ENCODE measurements at regions not wholly inside any gene's neighbourhood (a gene's known extent, or its start where the extent isn't known, plus 50 kb on each side); places are given as distances from the start of the nearest gene placed in this dataset.

- TF ChIP-seq JUND (IDR thresholded peaks at IDR 0.05; ENCODE audit: low read depth), result no peak
- DNase-seq (ENCODE audit: low read depth in 1 of 2, low spot score in 1 of 2), result no peak
- in situ Hi-C loops (cut with HindIII; ENCODE audit: low pct_unique_long_range_greater_than_20kb, low sequenced_read_pairs), result no loop called here
Observed at GRCh38 chr10:106341356-106341755, 823.1 kb downstream of the SORCS1 start.

DNA sequence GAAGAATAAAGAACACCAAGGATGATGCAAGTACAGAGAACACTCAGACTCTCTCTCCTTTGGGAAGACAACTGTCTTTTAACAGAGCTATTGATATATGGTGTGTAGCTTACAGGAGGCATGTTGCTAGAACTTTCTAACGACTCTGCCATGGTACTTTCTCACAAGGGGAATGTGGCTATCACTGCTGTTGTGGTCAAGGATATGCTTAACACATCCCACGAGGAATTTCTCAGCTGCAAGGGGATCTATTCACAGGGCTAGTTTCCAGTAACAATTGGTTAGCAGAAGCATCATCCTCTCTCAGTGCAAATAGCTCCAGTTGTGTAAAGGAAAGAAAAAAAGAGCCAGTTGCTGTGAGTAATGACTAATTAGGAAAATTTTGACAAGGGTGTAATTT, 826.0 kb downstream of the SORCS1 start:
- DNase-seq (ENCODE audit: low read depth in 1 of 2, low spot score in 1 of 2), result no peak
- in situ Hi-C loops (cut with HindIII; ENCODE audit: low pct_unique_long_range_greater_than_20kb, low sequenced_read_pairs), result no loop called here
- TF ChIP-seq JUND (IDR thresholded peaks at IDR 0.05; ENCODE audit: low read depth), result no peak

DNA sequence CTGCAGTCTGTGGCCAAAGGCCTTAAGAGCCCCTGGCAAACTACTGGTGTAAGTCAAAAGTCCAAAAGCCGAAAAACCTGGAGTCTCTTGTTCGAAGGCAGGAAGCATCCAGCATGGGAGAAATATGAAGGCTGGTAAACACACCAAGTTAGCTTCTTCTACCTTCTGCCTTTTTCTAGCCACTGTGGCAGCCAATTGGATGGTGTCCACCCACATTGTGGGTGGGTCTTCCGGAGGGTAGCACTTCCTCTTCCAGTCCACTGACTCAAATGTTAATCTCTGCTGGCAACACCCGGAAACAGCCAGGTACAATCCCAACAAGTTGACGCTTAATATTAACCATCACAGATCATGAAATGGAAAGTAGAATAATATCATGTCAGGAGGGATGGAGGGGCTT, 827.6 kb downstream of the SORCS1 start:
- no peak for TF ChIP-seq JUND (IDR thresholded peaks at IDR 0.05; ENCODE audit: low read depth)
- no peak for DNase-seq (ENCODE audit: low read depth in 1 of 2, low spot score in 1 of 2)
- in situ Hi-C loops (cut with HindIII; ENCODE audit: low pct_unique_long_range_greater_than_20kb, low sequenced_read_pairs), result no loop called here

GRCh38 chr10:106327747-106328146, 836.8 kb downstream of the SORCS1 start:
- TF ChIP-seq JUND (IDR thresholded peaks at IDR 0.05; ENCODE audit: low read depth), result no peak
- no peak for DNase-seq (ENCODE audit: low read depth in 1 of 2, low spot score in 1 of 2)
- in situ Hi-C loops (cut with HindIII; ENCODE audit: low pct_unique_long_range_greater_than_20kb, low sequenced_read_pairs), result no loop called here

- in situ Hi-C loops (cut with HindIII; ENCODE audit: low pct_unique_long_range_greater_than_20kb, low sequenced_read_pairs), result no loop called here
- TF ChIP-seq JUND (IDR thresholded peaks at IDR 0.05; ENCODE audit: low read depth), result no peak
- no peak for DNase-seq (ENCODE audit: low read depth in 1 of 2, low spot score in 1 of 2)
Observed at GRCh38 chr10:106320876-106321275, 843.6 kb downstream of the SORCS1 start.

DNA sequence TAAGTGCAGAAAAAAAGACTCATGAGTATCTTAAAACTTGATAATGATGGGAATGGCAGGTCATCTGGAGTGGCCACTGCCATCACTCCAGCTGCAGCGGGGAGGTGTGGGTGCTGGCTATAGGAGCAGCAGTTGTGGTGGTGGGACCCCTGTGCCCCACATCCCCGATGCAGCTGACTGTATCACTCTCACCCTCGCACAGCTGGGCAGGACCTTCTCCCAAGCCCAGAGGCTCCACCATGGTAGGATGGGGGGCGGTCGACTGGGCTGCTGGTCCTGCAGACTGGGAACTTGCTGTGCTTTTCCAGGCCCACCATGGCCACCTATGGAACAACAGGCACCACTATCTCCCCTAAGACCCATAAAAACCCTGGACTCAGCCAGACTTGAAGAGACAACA, 844.4 kb downstream of the SORCS1 start:
- in situ Hi-C loops (cut with HindIII; ENCODE audit: low pct_unique_long_range_greater_than_20kb, low sequenced_read_pairs), result no loop called here
- TF ChIP-seq JUND (IDR thresholded peaks at IDR 0.05; ENCODE audit: low read depth), result no peak
- no peak for DNase-seq (ENCODE audit: low read depth in 1 of 2, low spot score in 1 of 2)

DNA sequence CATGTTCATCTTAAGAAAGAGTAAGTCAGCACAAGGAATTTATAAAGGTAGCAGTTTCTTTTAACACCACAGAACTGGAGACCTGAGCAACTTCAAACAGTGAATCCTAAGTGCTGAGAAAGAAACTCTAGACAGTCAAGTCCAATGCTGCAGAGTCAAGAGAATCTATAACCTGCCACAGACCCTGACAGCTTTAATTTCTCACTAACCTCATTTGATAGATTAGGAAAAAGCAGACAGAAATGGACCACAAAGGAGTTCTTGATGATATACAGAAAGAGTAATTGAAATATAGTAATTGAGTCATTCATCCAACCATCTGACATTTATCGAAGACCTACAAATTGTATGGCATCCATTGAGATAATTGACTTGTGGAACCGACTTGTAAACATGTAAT, 847.0 kb downstream of the SORCS1 start:
- DNase-seq (ENCODE audit: low read depth in 1 of 2, low spot score in 1 of 2), result no peak
- in situ Hi-C loops (cut with HindIII; ENCODE audit: low pct_unique_long_range_greater_than_20kb, low sequenced_read_pairs), result no loop called here
- no peak for TF ChIP-seq JUND (IDR thresholded peaks at IDR 0.05; ENCODE audit: low read depth)

GRCh38 chr10:106313041-106313440, 851.5 kb downstream of the SORCS1 start:
- DNase-seq (ENCODE audit: low read depth in 1 of 2, low spot score in 1 of 2), result no peak
- in situ Hi-C loops (cut with HindIII; ENCODE audit: low pct_unique_long_range_greater_than_20kb, low sequenced_read_pairs), result no loop called here
- no peak for TF ChIP-seq JUND (IDR thresholded peaks at IDR 0.05; ENCODE audit: low read depth)

GRCh38 chr10:106312087-106312486, 852.4 kb downstream of the SORCS1 start:
- TF ChIP-seq JUND (IDR thresholded peaks at IDR 0.05; ENCODE audit: low read depth), result no peak
- in situ Hi-C loops (cut with HindIII; ENCODE audit: low pct_unique_long_range_greater_than_20kb, low sequenced_read_pairs), result no loop called here
- no peak for DNase-seq (ENCODE audit: low read depth in 1 of 2, low spot score in 1 of 2)

GRCh38 chr10:106311590-106311989, 852.9 kb downstream of the SORCS1 start:
- DNase-seq (ENCODE audit: low read depth in 1 of 2, low spot score in 1 of 2), result no peak
- in situ Hi-C loops (cut with HindIII; ENCODE audit: low pct_unique_long_range_greater_than_20kb, low sequenced_read_pairs), result no loop called here
- no peak for TF ChIP-seq JUND (IDR thresholded peaks at IDR 0.05; ENCODE audit: low read depth)

GRCh38 chr10:106310596-106310995, 853.9 kb downstream of the SORCS1 start:
- in situ Hi-C loops (cut with HindIII; ENCODE audit: low pct_unique_long_range_greater_than_20kb, low sequenced_read_pairs), result no loop called here
- TF ChIP-seq JUND (IDR thresholded peaks at IDR 0.05; ENCODE audit: low read depth), result no peak
- no peak for DNase-seq (ENCODE audit: low read depth in 1 of 2, low spot score in 1 of 2)

- no peak for TF ChIP-seq JUND (IDR thresholded peaks at IDR 0.05; ENCODE audit: low read depth)
- no peak for DNase-seq (ENCODE audit: low read depth in 1 of 2, low spot score in 1 of 2)
- in situ Hi-C loops (cut with HindIII; ENCODE audit: low pct_unique_long_range_greater_than_20kb, low sequenced_read_pairs), result no loop called here
Observed at GRCh38 chr10:106309376-106309775, 855.1 kb downstream of the SORCS1 start.

GRCh38 chr10:106308284-106308683, 856.2 kb downstream of the SORCS1 start:
- no peak for TF ChIP-seq JUND (IDR thresholded peaks at IDR 0.05; ENCODE audit: low read depth)
- DNase-seq (ENCODE audit: low read depth in 1 of 2, low spot score in 1 of 2), result no peak
- in situ Hi-C loops (cut with HindIII; ENCODE audit: low pct_unique_long_range_greater_than_20kb, low sequenced_read_pairs), result no loop called here

GRCh38 chr10:106304056-106304455, 860.5 kb downstream of the SORCS1 start:
- TF ChIP-seq JUND (IDR thresholded peaks at IDR 0.05; ENCODE audit: low read depth), result no peak
- no peak for DNase-seq (ENCODE audit: low read depth in 1 of 2, low spot score in 1 of 2)
- in situ Hi-C loops (cut with HindIII; ENCODE audit: low pct_unique_long_range_greater_than_20kb, low sequenced_read_pairs), result no loop called here

All from T47D (cell line).